ENCODE measurements at regions not wholly inside any gene's neighbourhood (a gene's known extent, or its start where the extent isn't known, plus 50 kb on each side); places are given as distances from the start of the nearest gene placed in this dataset.
"Not testable (repeated sequence)": the region's sequence is repeated elsewhere in the genome, so short reads cannot be mapped to it uniquely, and the experiment has no call there.

- not testable (repeated sequence) for TF ChIP-seq CTCF (conservative IDR thresholded peaks at IDR 0.05; ENCODE audit: low read length); EZH2phosphoT487 (IDR thresholded peaks at IDR 0.05; ENCODE audit: borderline replicate concordance, low read depth, low read length)
Observed at GRCh38 chr1:120248726-120249427, 72.6 kb upstream of the SEC22B start.

Measured in OCI-LY7 (cell line).